ENCODE measurements at regions not wholly inside any gene's neighbourhood (a gene's known extent, or its start where the extent isn't known, plus 50 kb on each side); places are given as distances from the start of the nearest gene placed in this dataset.

DNA sequence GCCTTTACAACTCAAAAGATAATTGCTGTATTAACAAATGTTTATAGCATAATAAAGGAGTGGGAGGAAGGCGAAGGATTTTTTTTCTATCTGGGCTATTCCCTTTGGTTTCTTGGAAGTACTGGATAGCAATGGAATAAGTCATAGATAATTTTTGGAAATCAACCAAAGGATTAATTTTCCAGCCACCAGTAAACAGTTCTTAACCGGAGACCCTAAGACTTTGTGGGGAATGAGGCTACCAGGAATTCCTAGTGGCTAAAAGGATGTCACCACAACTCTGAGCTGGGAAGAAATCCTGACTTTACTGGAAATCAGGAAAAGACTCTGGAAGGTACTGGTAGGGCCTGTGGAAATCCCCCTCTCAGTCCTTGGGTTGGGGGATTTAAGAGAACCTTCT lies 138.4 kb upstream of the RARB start:
- intact Hi-C loops (cut with micrococcal nuclease; ENCODE audit: unreplicated experiment): loop anchor here (5.0 to 10.0 kb wide), 2 partner anchors 75 to 133 kb away; no protein-coding TSS in a partner anchor
- TF ChIP-seq, protein P1, sequence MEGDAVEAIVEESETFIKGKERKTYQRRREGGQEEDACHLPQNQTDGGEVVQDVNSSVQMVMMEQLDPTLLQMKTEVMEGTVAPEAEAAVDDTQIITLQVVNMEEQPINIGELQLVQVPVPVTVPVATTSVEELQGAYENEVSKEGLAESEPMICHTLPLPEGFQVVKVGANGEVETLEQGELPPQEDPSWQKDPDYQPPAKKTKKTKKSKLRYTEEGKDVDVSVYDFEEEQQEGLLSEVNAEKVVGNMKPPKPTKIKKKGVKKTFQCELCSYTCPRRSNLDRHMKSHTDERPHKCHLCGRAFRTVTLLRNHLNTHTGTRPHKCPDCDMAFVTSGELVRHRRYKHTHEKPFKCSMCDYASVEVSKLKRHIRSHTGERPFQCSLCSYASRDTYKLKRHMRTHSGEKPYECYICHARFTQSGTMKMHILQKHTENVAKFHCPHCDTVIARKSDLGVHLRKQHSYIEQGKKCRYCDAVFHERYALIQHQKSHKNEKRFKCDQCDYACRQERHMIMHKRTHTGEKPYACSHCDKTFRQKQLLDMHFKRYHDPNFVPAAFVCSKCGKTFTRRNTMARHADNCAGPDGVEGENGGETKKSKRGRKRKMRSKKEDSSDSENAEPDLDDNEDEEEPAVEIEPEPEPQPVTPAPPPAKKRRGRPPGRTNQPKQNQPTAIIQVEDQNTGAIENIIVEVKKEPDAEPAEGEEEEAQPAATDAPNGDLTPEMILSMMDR (IDR thresholded peaks at IDR 0.05; ENCODE audit: insufficient read depth in 1 of 2, low read depth in 1 of 2, low read length in 1 of 2, severe bottlenecking in 1 of 2, unreplicated experiment in 1 of 2): no peak
- no peaks in the 10 kb centered on the region for H3K36me3 ChIP-seq (ENCODE audit: control insufficient read depth, insufficient read depth, low read length)
- ChIA-PET CTCF (no interaction called here), POLR2A (no interaction called here)
- Mint-ChIP-seq H3K27me3 (ENCODE audit: insufficient read depth, unreplicated experiment) (no peaks in the 10 kb centered on the region), H3K4me1 (ENCODE audit: low read depth, unreplicated experiment) (peaks cover 6% of the 10 kb centered on the region), H3K36me3 (ENCODE audit: insufficient read depth, unreplicated experiment) (no peaks in the 10 kb centered on the region), H3K27ac (ENCODE audit: unreplicated experiment) (no peak overlapping the region), H3K4me3 (ENCODE audit: unreplicated experiment) (no peak overlapping the region), H3K9me3 (ENCODE audit: unreplicated experiment) (peaks cover 10% of the 10 kb centered on the region)
- no peak for DNase-seq
- H3K9me3 ChIP-seq: no peaks in the 10 kb centered on the region
- no peaks in the 10 kb centered on the region for H3K27me3 ChIP-seq (replicated peaks; ENCODE audit: control insufficient read depth, insufficient read depth, low read length)
- BruUV-seq (replicated peaks): no TSS peak
- no peak overlapping the region for H3K4me3 ChIP-seq (ENCODE audit: low read depth, low read length)
- H3K4me1 ChIP-seq: peaks cover 4% of the 10 kb centered on the region; the same call in 1 of the 2 replicates

DNA sequence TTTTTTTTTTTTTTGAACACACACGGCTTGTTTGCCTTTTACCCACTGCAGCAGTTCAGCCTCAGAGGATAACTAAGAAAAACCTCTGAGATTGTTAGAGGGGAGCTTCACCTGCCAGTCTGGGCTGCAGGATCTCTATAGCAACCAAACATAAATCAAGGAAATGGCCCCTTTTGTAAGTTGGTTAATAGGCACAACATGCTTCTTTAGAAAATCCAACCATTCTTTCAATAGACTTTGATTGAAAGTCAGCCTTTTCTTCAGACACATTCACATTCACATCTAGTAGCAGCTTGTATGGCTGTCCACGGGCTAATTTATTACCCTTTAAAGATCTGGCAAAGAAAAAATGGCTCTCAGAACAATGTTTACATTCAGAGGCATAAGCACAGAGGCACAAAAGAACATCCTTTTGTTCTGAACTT lies 136.6 kb upstream of the RARB start:
- ChIA-PET CTCF (interaction anchor here (0.6 kb wide), 1 partner anchor 275 kb away, joined by 9 read pairs; no protein-coding TSS in a partner anchor), POLR2A (no interaction called here)
- intact Hi-C loops (cut with micrococcal nuclease; ENCODE audit: unreplicated experiment): loop anchor here (5.0 to 10.0 kb wide), 2 partner anchors 73 to 131 kb away; no protein-coding TSS in a partner anchor
- peaks cover 3% of the 10 kb centered on the region for H3K9me3 Mint-ChIP-seq (ENCODE audit: unreplicated experiment)
- Histone ChIP-seq H3K9me3 (no peaks in the 10 kb centered on the region), H3K27me3 (replicated peaks; ENCODE audit: control insufficient read depth, insufficient read depth, low read length) (no peaks in the 10 kb centered on the region), H3K4me1 (peaks cover 4% of the 10 kb centered on the region; the same call in 1 of the 2 replicates), H3K36me3 (ENCODE audit: control insufficient read depth, insufficient read depth, low read length) (no peaks in the 10 kb centered on the region), H3K4me3 (ENCODE audit: low read depth, low read length) (no peak overlapping the region)
- BruUV-seq (replicated peaks): no TSS peak
- no peak overlapping the region for H3K27ac Mint-ChIP-seq (ENCODE audit: unreplicated experiment)
- peaks cover 6% of the 10 kb centered on the region for H3K4me1 Mint-ChIP-seq (ENCODE audit: low read depth, unreplicated experiment)
- no peaks in the 10 kb centered on the region for H3K36me3 Mint-ChIP-seq (ENCODE audit: insufficient read depth, unreplicated experiment)
- TF ChIP-seq, protein P1 (IDR thresholded peaks at IDR 0.05; ENCODE audit: insufficient read depth in 1 of 2, low read depth in 1 of 2, low read length in 1 of 2, severe bottlenecking in 1 of 2, unreplicated experiment in 1 of 2): no peak
- DNase-seq: peak in 1 of 2 experiments; percentile 13
- H3K4me3 Mint-ChIP-seq (ENCODE audit: unreplicated experiment): no peak overlapping the region
- H3K27me3 Mint-ChIP-seq (ENCODE audit: insufficient read depth, unreplicated experiment): no peaks in the 10 kb centered on the region

DNA sequence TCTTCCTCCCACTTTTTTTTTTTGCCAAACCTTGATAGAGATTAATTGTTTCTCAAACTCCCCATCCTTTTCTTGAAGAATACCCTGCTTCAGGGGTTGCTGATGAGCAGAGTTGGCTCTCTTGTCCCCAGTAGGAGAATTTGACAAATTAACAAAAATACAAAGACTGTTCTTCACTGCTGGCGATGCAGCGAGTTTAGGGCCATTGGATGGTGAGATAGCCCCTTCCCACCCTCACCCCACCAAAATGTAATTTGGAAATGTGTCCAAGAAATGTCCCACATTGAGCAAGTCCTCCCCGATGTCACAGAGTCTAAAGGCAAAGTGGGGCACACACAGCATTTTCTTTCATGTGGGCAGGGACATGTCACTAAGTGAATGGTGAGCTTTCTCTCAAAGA lies 136.0 kb upstream of the RARB start:
- Histone ChIP-seq H3K4me1 (peaks cover 4% of the 10 kb centered on the region; the same call in 1 of the 2 replicates), H3K9me3 (no peaks in the 10 kb centered on the region), H3K36me3 (ENCODE audit: control insufficient read depth, insufficient read depth, low read length) (no peaks in the 10 kb centered on the region), H3K27me3 (replicated peaks; ENCODE audit: control insufficient read depth, insufficient read depth, low read length) (no peaks in the 10 kb centered on the region), H3K4me3 (ENCODE audit: low read depth, low read length) (no peak overlapping the region)
- POLR2A ChIA-PET: interaction anchor here (0.5 kb wide), 1 partner anchor 9 kb away, joined by 4 read pairs; no protein-coding TSS in a partner anchor
- CTCF ChIA-PET: interaction anchor here (0.6 kb wide), 1 partner anchor 274 kb away, joined by 9 read pairs; no protein-coding TSS in a partner anchor
- TF ChIP-seq, protein P1 (IDR thresholded peaks at IDR 0.05; ENCODE audit: insufficient read depth in 1 of 2, low read depth in 1 of 2, low read length in 1 of 2, severe bottlenecking in 1 of 2, unreplicated experiment in 1 of 2): no peak
- Mint-ChIP-seq H3K27ac (ENCODE audit: unreplicated experiment) (no peak overlapping the region), H3K36me3 (ENCODE audit: insufficient read depth, unreplicated experiment) (no peaks in the 10 kb centered on the region), H3K4me1 (ENCODE audit: low read depth, unreplicated experiment) (peaks cover 6% of the 10 kb centered on the region), H3K27me3 (ENCODE audit: insufficient read depth, unreplicated experiment) (no peaks in the 10 kb centered on the region), H3K4me3 (ENCODE audit: unreplicated experiment) (no peak overlapping the region), H3K9me3 (ENCODE audit: unreplicated experiment) (no peaks in the 10 kb centered on the region)
- no peak for DNase-seq
- intact Hi-C loops (cut with micrococcal nuclease; ENCODE audit: unreplicated experiment): loop anchor here (5.0 to 10.0 kb wide), 2 partner anchors 73 to 130 kb away; no protein-coding TSS in a partner anchor
- no TSS peak for BruUV-seq (replicated peaks)

Data from Caco-2 (cell line).